ENCODE measurements at regions not wholly inside any gene's neighbourhood (a gene's known extent, or its start where the extent isn't known, plus 50 kb on each side); places are given as distances from the start of the nearest gene placed in this dataset.
"Not testable (repeated sequence)": the region's sequence is repeated elsewhere in the genome, so short reads cannot be mapped to it uniquely, and the experiment has no call there.

- DNase-seq (ENCODE audit: low read depth) = no peak
These were observed 145.0 kb upstream of the GRK3 start for GRCh38 chr22:25419247-25420113.

- not testable (repeated sequence) for DNase-seq (ENCODE audit: low read depth)
These were observed 144.4 kb upstream of the GRK3 start for GRCh38 chr22:25420114-25420441.

- DNase-seq (ENCODE audit: low read depth) = no peak
These were observed 144.0 kb upstream of the GRK3 start for GRCh38 chr22:25420471-25420924.

- DNase-seq (ENCODE audit: low read depth) = no peak
These were observed 143.3 kb upstream of the GRK3 start for GRCh38 chr22:25420925-25421904.

- DNase-seq (ENCODE audit: low read depth) = not testable (repeated sequence)
These were observed 137.8 kb upstream of the GRK3 start for GRCh38 chr22:25426530-25427308.

- not testable (repeated sequence) for DNase-seq (ENCODE audit: low read depth)
These were observed 132.7 kb upstream of the GRK3 start for GRCh38 chr22:25431637-25432342.

- not testable (repeated sequence) for DNase-seq (ENCODE audit: low read depth)
These were observed 131.0 kb upstream of the GRK3 start for GRCh38 chr22:25433381-25433970.

GRCh38 chr22:25437414-25438160 lies 126.9 kb upstream of the GRK3 start:
- no peak for DNase-seq (ENCODE audit: low read depth)

- DNase-seq (ENCODE audit: low read depth) = no peak
These were observed 117.3 kb upstream of the GRK3 start for GRCh38 chr22:25447067-25447685.

GRCh38 chr22:25447686-25448434 lies 116.6 kb upstream of the GRK3 start:
- peak; percentile 77 for DNase-seq (ENCODE audit: low read depth)

- no peak for DNase-seq (ENCODE audit: low read depth)
These were observed 115.9 kb upstream of the GRK3 start for GRCh38 chr22:25448435-25449051.

- no peak for DNase-seq (ENCODE audit: low read depth)
These were observed 114.6 kb upstream of the GRK3 start for GRCh38 chr22:25449781-25450317.

- DNase-seq (ENCODE audit: low read depth) = no peak
These were observed 112.9 kb upstream of the GRK3 start for GRCh38 chr22:25451480-25452114.

GRCh38 chr22:25452116-25452700 lies 112.3 kb upstream of the GRK3 start:
- no peak for DNase-seq (ENCODE audit: low read depth)

- no peak for DNase-seq (ENCODE audit: low read depth)
These were observed 111.4 kb upstream of the GRK3 start for GRCh38 chr22:25453058-25453457.

GRCh38 chr22:25453557-25453956 lies 110.9 kb upstream of the GRK3 start:
- DNase-seq (ENCODE audit: low read depth) = no peak

GRCh38 chr22:25456300-25457043 lies 108.0 kb upstream of the GRK3 start:
- not testable (repeated sequence) for DNase-seq (ENCODE audit: low read depth)
